Esophagus squamous epithelium (tissue), 5 donors: ENCODE measurements at regions not wholly inside any gene's neighbourhood (a gene's known extent, or its start where the extent isn't known, plus 50 kb on each side); places are given as distances from the start of the nearest gene placed in this dataset.

Source experiments
- DNase-seq: peaks from one replicate; lab custom pipeline; 2025; lab: John Stamatoyannopoulos, UW
- H3K27ac ChIP-seq, 4 donors: fragments of 200-600 bp; sonication (generic); one replicate each; pipeline ENCODE4 v1.5.1; 2016 to 2019; ENCODE audit warnings: mild to moderate bottlenecking in 1 of 4
- H3K27me3 ChIP-seq, 4 donors: fragments of 200-600 bp; sonication (generic); 1 replicate in 3 of 4; 2 replicates in 1 of 4; pipeline versions ENCODE4 v1.5.1 to v1.6.0; 2017 to 2021; ENCODE audit warnings: antibody characterized with exemption in 1 of 4
- H3K36me3 ChIP-seq, 3 donors: fragments of 200-600 bp; sonication (generic); one replicate each; pipeline ENCODE4 v1.5.1; 2016 to 2019
- H3K4me1 ChIP-seq, 3 donors: fragments of 200-600 bp; sonication (generic); one replicate each; pipeline ENCODE4 v1.5.1; 2017 to 2019
- H3K4me3 ChIP-seq, 4 donors: fragments of 200-600 bp; sonication (generic); 1 replicate in 3 of 4; 2 replicates in 1 of 4; pipeline ENCODE4 v1.5.1; 2016 to 2019; ENCODE audit warnings: mild to moderate bottlenecking in 2 of 4, moderate library complexity in 1 of 4
- H3K9me3 ChIP-seq, 3 donors: fragments of 200-600 bp; sonication (generic); one replicate each; pipeline ENCODE4 v1.5.1; 2016 to 2019
- CTCF ChIP-seq, 6 experiments: fragments of 450-650 bp in 4 of 6; fragments of 200-600 bp in 2 of 6; sonication (generic) in 2 of 6; IDR thresholded peaks; one replicate each; pipeline ENCODE4 v1.5.1; 2016 to 2019; ENCODE audit warnings: antibody characterized with exemption in 6 of 6, mild to moderate bottlenecking in 4 of 6, moderate library complexity in 4 of 6
- POLR2A ChIP-seq, 4 donors: fragments of 450-650 bp; IDR thresholded peaks; one replicate each; pipeline ENCODE4 v1.6.1; 2017; ENCODE audit warnings: antibody characterized with exemption in 4 of 4, mild to moderate bottlenecking in 4 of 4, moderate library complexity in 3 of 4
- WGBS, 2 donors: methylation state at CpG; one replicate each; pipeline ENCODE4 v1.1.5; 2018; 5-methylcytosine and 5-hydroxymethylcytosine counted together
- intact Hi-C: fragments of 100-400 bp; cut with DNase I; formaldehyde crosslinking; loops from one replicate; pipeline ENCODE4 v1.15.0; 2022
- donor health status: DM: yes; HTN: yes; CAD: no.

GRCh38 chr21:18760247-18760646 is 356.7 kb upstream of the TMPRSS15 start:
- Histone ChIP-seq H3K4me3 (no peak overlapping the region), H3K27ac (no peak overlapping the region), H3K27me3 (no peaks in the 10 kb centered on the region), H3K4me1 (no peaks in the 10 kb centered on the region), H3K9me3 (peaks cover 0 to 5% (median 3%) of the 10 kb centered on the region in 3 donors), H3K36me3 (no peaks in the 10 kb centered on the region)
- TF ChIP-seq CTCF (IDR thresholded peaks at IDR 0.05) (no peak), POLR2A (IDR thresholded peaks at IDR 0.05) (no peak)
- no peak for DNase-seq
- intact Hi-C loops, result no loop called here
- 57 to 81% methylated on average over 3 to 5 of the region's 5 CpGs for WGBS, 2 donors

GRCh38 chr21:18764720-18765119 is 361.1 kb upstream of the TMPRSS15 start:
- Histone ChIP-seq H3K27ac (no peak overlapping the region), H3K4me1 (no peaks in the 10 kb centered on the region), H3K27me3 (no peaks in the 10 kb centered on the region), H3K36me3 (no peaks in the 10 kb centered on the region), H3K9me3 (peaks cover 0 to 5% (median 3%) of the 10 kb centered on the region in 3 donors), H3K4me3 (no peak overlapping the region)
- intact Hi-C loops, result no loop called here
- no peak for TF ChIP-seq CTCF (IDR thresholded peaks at IDR 0.05)
- 89 to 90% methylated on average over 14 of the region's 15 CpGs for WGBS, 2 donors
- DNase-seq, result no peak

- TF ChIP-seq CTCF (IDR thresholded peaks at IDR 0.05) (no peak), POLR2A (IDR thresholded peaks at IDR 0.05) (no peak)
- Histone ChIP-seq H3K27ac (no peak overlapping the region), H3K4me1 (no peaks in the 10 kb centered on the region), H3K9me3 (peaks cover 0 to 5% (median 0%) of the 10 kb centered on the region in 3 donors), H3K36me3 (no peaks in the 10 kb centered on the region), H3K27me3 (no peaks in the 10 kb centered on the region), H3K4me3 (no peak overlapping the region)
- no peak for DNase-seq
- 58 to 65% methylated on average over 2 of the region's 2 CpGs for WGBS, 2 donors
- intact Hi-C loops, result no loop called here
These were observed 366.0 kb upstream of the TMPRSS15 start for GRCh38 chr21:18769599-18769998.

- Histone ChIP-seq H3K9me3 (no peaks in the 10 kb centered on the region), H3K27ac (no peak overlapping the region), H3K4me1 (no peaks in the 10 kb centered on the region), H3K4me3 (no peak overlapping the region), H3K27me3 (no peaks in the 10 kb centered on the region), H3K36me3 (no peaks in the 10 kb centered on the region)
- no peak for TF ChIP-seq POLR2A (IDR thresholded peaks at IDR 0.05)
- no peak for TF ChIP-seq CTCF (IDR thresholded peaks at IDR 0.05)
- no peak for DNase-seq
- WGBS, 2 donors, result 68 to 72% methylated on average over 4 of the region's 4 CpGs
- intact Hi-C loops, result no loop called here
These were observed 368.3 kb upstream of the TMPRSS15 start for GRCh38 chr21:18771845-18772380.

GRCh38 chr21:18772404-18772803 is 368.8 kb upstream of the TMPRSS15 start:
- Histone ChIP-seq H3K4me1 (no peaks in the 10 kb centered on the region), H3K27ac (no peak overlapping the region), H3K36me3 (no peaks in the 10 kb centered on the region), H3K9me3 (no peaks in the 10 kb centered on the region), H3K4me3 (no peak overlapping the region), H3K27me3 (no peaks in the 10 kb centered on the region)
- 37 to 42% methylated on average over 2 of the region's 2 CpGs for WGBS, 2 donors
- no peak for DNase-seq
- TF ChIP-seq CTCF (IDR thresholded peaks at IDR 0.05) (no peak), POLR2A (IDR thresholded peaks at IDR 0.05) (no peak)
- intact Hi-C loops, result no loop called here
